Colonic mucosa (tissue), 4 donors: ENCODE measurements at regions not wholly inside any gene's neighbourhood (a gene's known extent, or its start where the extent isn't known, plus 50 kb on each side); places are given as distances from the start of the nearest gene placed in this dataset.

Experiments used
- DNase-seq: peaks from one replicate; pipeline ENCODE4 v3.0.0-alpha.2; 2020
- H3K27ac ChIP-seq: fragments of 200-600 bp; one replicate; pipeline ENCODE4 v1.8.0; 2021
- H3K27me3 ChIP-seq: fragments of 200-600 bp; one replicate; pipeline ENCODE4 v1.8.0; 2021
- H3K36me3 ChIP-seq: fragments of 200-600 bp; one replicate; pipeline ENCODE4 v1.8.0; 2021
- H3K4me1 ChIP-seq: fragments of 200-600 bp; one replicate; pipeline ENCODE4 v1.8.0; 2021; ENCODE audit warnings: mild to moderate bottlenecking
- H3K4me3 ChIP-seq: fragments of 200-600 bp; one replicate; pipeline ENCODE4 v1.8.0; 2021
- H3K9ac ChIP-seq, 2 donors: one replicate each; pipeline ENCODE4 v1.7.0; 2013; ENCODE audit warnings: control low read depth in 2 of 2, low read depth in 2 of 2, low read length in 2 of 2
- H3K9me3 ChIP-seq: fragments of 200-600 bp; one replicate; pipeline ENCODE4 v1.8.0; 2021
- CTCF ChIP-seq: fragments of 200-600 bp; IDR thresholded peaks from one replicate; pipeline ENCODE4 v1.8.0; 2022; ENCODE audit warnings: antibody characterized with exemption, mild to moderate bottlenecking
- intact Hi-C: fragments of 100-400 bp; cut with DNase I; formaldehyde crosslinking; loops from one replicate; pipeline ENCODE4 v1.14.1; 2022
- donor health status: healthy.
- donor health status: DM: no; HTN: no; CAD: no.
- donor health status: DM: no; HTN: no; CAD: no.

GRCh38 chr4:162341533-162341932 is 177.7 kb upstream of the FSTL5 start:
- no peaks in the 10 kb centered on the region for H3K27me3 ChIP-seq
- intact Hi-C loops, result no loop called here
- TF ChIP-seq CTCF, result no peak
- H3K27ac ChIP-seq, result no peak overlapping the region
- DNase-seq, result no peak
- H3K36me3 ChIP-seq, result no peaks in the 10 kb centered on the region
- no peak overlapping the region for H3K4me3 ChIP-seq
- no peaks in the 10 kb centered on the region for H3K9me3 ChIP-seq
- no peaks in the 10 kb centered on the region for H3K4me1 ChIP-seq
- no peak overlapping the region for H3K9ac ChIP-seq

GRCh38 chr4:162323919-162324318 is 160.1 kb upstream of the FSTL5 start:
- intact Hi-C loops, result no loop called here
- Histone ChIP-seq H3K4me3 (no peak overlapping the region), H3K9ac (no peak overlapping the region), H3K4me1 (no peaks in the 10 kb centered on the region), H3K36me3 (no peaks in the 10 kb centered on the region), H3K9me3 (no peaks in the 10 kb centered on the region), H3K27me3 (no peaks in the 10 kb centered on the region), H3K27ac (no peak overlapping the region)
- no peak for TF ChIP-seq CTCF
- DNase-seq, result no peak

- TF ChIP-seq CTCF, result no peak
- no peaks in the 10 kb centered on the region for H3K9me3 ChIP-seq
- intact Hi-C loops, result no loop called here
- no peaks in the 10 kb centered on the region for H3K36me3 ChIP-seq
- H3K4me3 ChIP-seq, result no peak overlapping the region
- H3K9ac ChIP-seq, result no peak overlapping the region
- no peaks in the 10 kb centered on the region for H3K4me1 ChIP-seq
- no peak overlapping the region for H3K27ac ChIP-seq
- H3K27me3 ChIP-seq, result no peaks in the 10 kb centered on the region
- no peak for DNase-seq
Observed at GRCh38 chr4:162322054-162322453, 158.3 kb upstream of the FSTL5 start.

GRCh38 chr4:162285753-162286152 is 122.0 kb upstream of the FSTL5 start:
- Histone ChIP-seq H3K36me3 (no peaks in the 10 kb centered on the region), H3K4me1 (no peaks in the 10 kb centered on the region), H3K27ac (no peak overlapping the region), H3K9ac (no peak overlapping the region), H3K4me3 (no peak overlapping the region), H3K9me3 (no peaks in the 10 kb centered on the region), H3K27me3 (no peaks in the 10 kb centered on the region)
- intact Hi-C loops, result no loop called here
- no peak for DNase-seq
- no peak for TF ChIP-seq CTCF

GRCh38 chr4:162282684-162283083 is 118.9 kb upstream of the FSTL5 start:
- Histone ChIP-seq H3K27ac (no peak overlapping the region), H3K27me3 (no peaks in the 10 kb centered on the region), H3K9ac (no peak overlapping the region), H3K36me3 (no peaks in the 10 kb centered on the region), H3K4me1 (no peaks in the 10 kb centered on the region), H3K9me3 (no peaks in the 10 kb centered on the region), H3K4me3 (no peak overlapping the region)
- DNase-seq, result no peak
- intact Hi-C loops, result no loop called here
- TF ChIP-seq CTCF, result no peak

- H3K9ac ChIP-seq, result no peak overlapping the region
- no peak overlapping the region for H3K4me3 ChIP-seq
- intact Hi-C loops, result no loop called here
- no peaks in the 10 kb centered on the region for H3K27me3 ChIP-seq
- peak; percentile 19 for DNase-seq
- H3K9me3 ChIP-seq, result no peaks in the 10 kb centered on the region
- no peaks in the 10 kb centered on the region for H3K36me3 ChIP-seq
- H3K27ac ChIP-seq, result no peak overlapping the region
- no peaks in the 10 kb centered on the region for H3K4me1 ChIP-seq
- no peak for TF ChIP-seq CTCF
Observed at GRCh38 chr4:162274354-162274753, 110.6 kb upstream of the FSTL5 start.
